Tibial nerve (tissue), 4 donors: ENCODE measurements at regions not wholly inside any gene's neighbourhood (a gene's known extent, or its start where the extent isn't known, plus 50 kb on each side); places are given as distances from the start of the nearest gene placed in this dataset.

Experiments used
- DNase-seq, 2 donors: peaks; one replicate each; pipeline ENCODE4 v3.0.0-alpha.2; 2019; ENCODE audit warnings: low spot score in 2 of 2
- H3K27ac ChIP-seq, 4 donors: fragments of 200-600 bp; sonication (generic) in 3 of 4; one replicate each; pipeline ENCODE4 v1.5.1; 2017 to 2019; ENCODE audit warnings: mild to moderate bottlenecking in 1 of 4
- H3K27me3 ChIP-seq, 2 donors: fragments of 200-600 bp; sonication (generic) in 1 of 2; one replicate each; pipeline versions ENCODE4 v1.5.1 to v1.6.0; 2017 to 2019
- H3K36me3 ChIP-seq, 3 donors: fragments of 200-600 bp; sonication (generic); one replicate each; pipeline ENCODE4 v1.5.1; 2018 to 2019
- H3K4me1 ChIP-seq, 4 donors: fragments of 200-600 bp; sonication (generic) in 3 of 4; one replicate each; pipeline ENCODE4 v1.5.1; 2017 to 2019
- H3K4me3 ChIP-seq, 4 donors: fragments of 200-600 bp; sonication (generic) in 3 of 4; one replicate each; pipeline ENCODE4 v1.5.1; 2017 to 2019; ENCODE audit warnings: mild to moderate bottlenecking in 1 of 4, moderate library complexity in 1 of 4
- H3K9me3 ChIP-seq, 4 donors: fragments of 200-600 bp; sonication (generic) in 3 of 4; one replicate each; pipeline ENCODE4 v1.5.1; 2017 to 2019
- EP300 ChIP-seq, 2 donors: sonication (generic); formaldehyde crosslinking; IDR thresholded peaks; one replicate each; pipeline ENCODE4 v1.6.1; 2017; ENCODE audit warnings: antibody characterized with exemption in 2 of 2, mild to moderate bottlenecking in 1 of 2
- POLR2A ChIP-seq, 2 donors: fragments of 450-650 bp; IDR thresholded peaks; one replicate each; pipeline ENCODE4 v1.6.1; 2017; ENCODE audit warnings: antibody characterized with exemption in 2 of 2, mild to moderate bottlenecking in 2 of 2, moderate library complexity in 2 of 2
- WGBS, 2 donors: methylation state at CpG; one replicate each; pipeline ENCODE4 v1.1.5; 2018; 5-methylcytosine and 5-hydroxymethylcytosine counted together
- TF ChIP-seq, protein P1 (sequence below), 5 experiments: fragments of 200-600 bp in 3 of 5; fragments of 450-650 bp in 2 of 5; sonication (generic) in 3 of 5; IDR thresholded peaks; one replicate each; pipeline ENCODE4 v1.5.1; 2016 to 2019; ENCODE audit warnings: antibody characterized with exemption in 5 of 5, mild to moderate bottlenecking in 3 of 5, moderate library complexity in 2 of 5

DNA sequence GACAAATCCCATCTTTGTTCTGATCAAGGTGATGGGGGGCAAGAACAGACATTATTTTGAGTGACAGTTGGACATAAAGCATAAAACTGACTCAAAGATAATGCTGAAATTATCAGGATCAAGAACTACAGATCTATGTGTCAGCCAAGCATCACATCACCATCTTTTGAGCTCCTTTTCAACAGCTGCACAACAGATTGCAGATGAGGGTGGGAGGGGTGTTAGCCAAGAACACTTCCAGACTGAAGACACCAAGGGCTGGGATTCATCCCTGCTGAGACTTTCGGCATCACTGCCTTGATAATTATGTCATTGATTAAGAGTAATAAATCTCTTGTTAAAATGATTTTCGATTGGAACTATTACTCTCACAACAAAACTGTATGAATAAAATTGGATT lies 191.5 kb upstream of the NETO1 start:
- Histone ChIP-seq H3K4me1 (no peaks in the 10 kb centered on the region), H3K27me3 (no peaks in the 10 kb centered on the region), H3K36me3 (no peaks in the 10 kb centered on the region), H3K4me3 (no peak overlapping the region), H3K27ac (no peak overlapping the region), H3K9me3 (no peaks in the 10 kb centered on the region)
- TF ChIP-seq, protein P1, sequence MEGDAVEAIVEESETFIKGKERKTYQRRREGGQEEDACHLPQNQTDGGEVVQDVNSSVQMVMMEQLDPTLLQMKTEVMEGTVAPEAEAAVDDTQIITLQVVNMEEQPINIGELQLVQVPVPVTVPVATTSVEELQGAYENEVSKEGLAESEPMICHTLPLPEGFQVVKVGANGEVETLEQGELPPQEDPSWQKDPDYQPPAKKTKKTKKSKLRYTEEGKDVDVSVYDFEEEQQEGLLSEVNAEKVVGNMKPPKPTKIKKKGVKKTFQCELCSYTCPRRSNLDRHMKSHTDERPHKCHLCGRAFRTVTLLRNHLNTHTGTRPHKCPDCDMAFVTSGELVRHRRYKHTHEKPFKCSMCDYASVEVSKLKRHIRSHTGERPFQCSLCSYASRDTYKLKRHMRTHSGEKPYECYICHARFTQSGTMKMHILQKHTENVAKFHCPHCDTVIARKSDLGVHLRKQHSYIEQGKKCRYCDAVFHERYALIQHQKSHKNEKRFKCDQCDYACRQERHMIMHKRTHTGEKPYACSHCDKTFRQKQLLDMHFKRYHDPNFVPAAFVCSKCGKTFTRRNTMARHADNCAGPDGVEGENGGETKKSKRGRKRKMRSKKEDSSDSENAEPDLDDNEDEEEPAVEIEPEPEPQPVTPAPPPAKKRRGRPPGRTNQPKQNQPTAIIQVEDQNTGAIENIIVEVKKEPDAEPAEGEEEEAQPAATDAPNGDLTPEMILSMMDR (IDR thresholded peaks at IDR 0.05), result no peak
- DNase-seq, result no peak
- WGBS, 2 donors, result 54 to 77% methylated on average over 2 of the region's 2 CpGs

DNA sequence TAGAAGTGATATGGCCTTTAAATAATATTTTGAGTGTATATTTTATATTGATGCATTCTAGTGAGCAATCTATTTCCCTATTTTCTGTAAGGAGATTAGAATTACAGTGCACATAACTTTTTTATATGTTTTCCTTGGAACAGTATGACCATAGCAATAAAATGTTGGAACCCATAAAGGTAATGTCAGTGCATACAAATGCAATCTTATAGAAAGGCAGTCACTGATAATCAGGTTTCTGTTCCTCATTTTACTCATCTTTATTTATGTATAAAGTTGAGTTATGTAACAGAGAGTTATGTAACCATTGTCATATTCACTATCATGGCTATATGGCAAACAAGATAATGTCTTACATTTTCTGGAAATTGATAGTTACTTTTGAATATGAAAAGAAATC lies 179.9 kb upstream of the NETO1 start:
- Histone ChIP-seq H3K27ac (no peak overlapping the region), H3K27me3 (no peaks in the 10 kb centered on the region), H3K4me3 (no peak overlapping the region), H3K4me1 (no peaks in the 10 kb centered on the region), H3K36me3 (no peaks in the 10 kb centered on the region), H3K9me3 (peaks cover 0 to 18% (median 0%) of the 10 kb centered on the region in 4 donors)
- no peak for TF ChIP-seq EP300 (IDR thresholded peaks at IDR 0.05)
- TF ChIP-seq, protein P1 (IDR thresholded peaks at IDR 0.05), result no peak
- TF ChIP-seq POLR2A (IDR thresholded peaks at IDR 0.05), result no peak
- DNase-seq, result no peak

DNA sequence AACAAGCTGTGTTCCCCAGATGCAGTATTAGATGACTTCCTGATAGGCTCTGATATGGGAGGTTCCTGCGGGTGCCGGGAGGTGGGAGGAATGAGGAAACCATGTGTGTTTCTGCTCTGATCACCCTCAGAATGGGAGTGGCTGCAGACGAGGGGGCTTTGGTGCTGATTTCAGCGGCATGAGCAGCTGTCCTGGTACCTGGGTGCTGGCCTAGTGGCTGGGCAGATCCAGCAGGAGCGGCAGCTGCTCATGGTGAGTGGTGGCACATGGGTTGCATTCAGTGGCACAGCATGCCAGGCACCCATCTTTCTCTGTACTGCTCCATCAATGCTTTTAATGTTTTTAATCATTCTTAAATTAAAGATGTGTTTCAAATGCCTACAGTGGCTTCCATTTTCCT lies 177.2 kb upstream of the NETO1 start:
- no peak for DNase-seq
- H3K36me3 ChIP-seq, result no peaks in the 10 kb centered on the region
- TF ChIP-seq, protein P1 (IDR thresholded peaks at IDR 0.05), result no peak
- no peak for TF ChIP-seq POLR2A (IDR thresholded peaks at IDR 0.05)
- no peak for TF ChIP-seq EP300 (IDR thresholded peaks at IDR 0.05)
- no peaks in the 10 kb centered on the region for H3K27me3 ChIP-seq
- peaks cover 0 to 10% (median 0%) of the 10 kb centered on the region in 4 donors for H3K9me3 ChIP-seq
- H3K27ac ChIP-seq, result no peak overlapping the region
- no peaks in the 10 kb centered on the region for H3K4me1 ChIP-seq
- 68 to 88% methylated on average over 5 of the region's 5 CpGs for WGBS, 2 donors
- H3K4me3 ChIP-seq, result no peak overlapping the region

DNA sequence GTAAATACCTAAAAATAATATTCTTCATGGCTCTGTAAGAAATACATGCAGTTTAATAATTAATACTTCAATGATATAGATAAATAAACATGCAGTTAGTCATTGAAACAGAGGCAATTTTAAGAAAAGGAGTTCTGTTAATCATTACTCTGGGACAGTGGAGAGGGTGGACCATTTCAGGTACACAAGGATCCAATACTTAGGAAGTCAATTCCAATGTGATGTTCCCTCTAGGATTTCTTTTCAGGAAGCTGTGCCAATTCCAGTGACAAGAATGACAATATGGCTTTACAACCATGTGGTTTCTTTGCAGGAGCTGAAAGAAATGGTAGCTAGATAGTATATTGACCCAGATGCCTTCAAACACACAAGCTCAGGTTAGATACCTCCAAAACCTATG lies 175.8 kb upstream of the NETO1 start:
- no peaks in the 10 kb centered on the region for H3K36me3 ChIP-seq
- no peaks in the 10 kb centered on the region for H3K27me3 ChIP-seq
- TF ChIP-seq, protein P1 (IDR thresholded peaks at IDR 0.05), result no peak
- TF ChIP-seq EP300 (IDR thresholded peaks at IDR 0.05) (no peak), POLR2A (IDR thresholded peaks at IDR 0.05) (no peak)
- H3K27ac ChIP-seq, result no peak overlapping the region
- no peak for DNase-seq
- H3K4me3 ChIP-seq, result no peak overlapping the region
- H3K4me1 ChIP-seq, result no peaks in the 10 kb centered on the region
- no peaks in the 10 kb centered on the region for H3K9me3 ChIP-seq

DNA sequence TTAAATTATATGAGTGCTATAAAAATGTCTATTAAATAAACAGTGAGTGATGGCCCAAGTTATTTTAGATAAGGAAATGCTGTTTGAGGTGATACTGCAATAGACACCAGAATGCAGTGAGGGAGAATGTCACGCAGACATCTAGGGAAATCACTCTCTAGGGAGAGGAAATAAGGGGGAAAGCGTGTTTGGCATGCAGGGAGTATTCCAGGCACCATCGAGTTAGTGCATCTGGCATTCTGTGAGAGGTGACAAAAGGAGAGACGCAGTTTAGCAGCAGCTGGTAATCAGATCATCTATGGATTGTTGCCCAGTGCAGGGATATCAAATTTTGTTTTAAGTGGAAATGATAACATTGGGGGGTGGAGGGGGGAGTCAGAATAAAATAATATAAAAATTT lies 175.4 kb upstream of the NETO1 start:
- no peak for TF ChIP-seq EP300 (IDR thresholded peaks at IDR 0.05)
- TF ChIP-seq POLR2A (IDR thresholded peaks at IDR 0.05), result no peak
- TF ChIP-seq, protein P1 (IDR thresholded peaks at IDR 0.05), result no peak
- no peak for DNase-seq
- no peaks in the 10 kb centered on the region for H3K27me3 ChIP-seq
- H3K4me3 ChIP-seq, result no peak overlapping the region
- H3K36me3 ChIP-seq, result no peaks in the 10 kb centered on the region
- H3K4me1 ChIP-seq, result no peaks in the 10 kb centered on the region
- no peak overlapping the region for H3K27ac ChIP-seq
- 43 to 47% methylated on average over 4 of the region's 4 CpGs for WGBS, 2 donors
- no peaks in the 10 kb centered on the region for H3K9me3 ChIP-seq
